Spleen (tissue), 11 donors: ENCODE measurements at regions not wholly inside any gene's neighbourhood (a gene's known extent, or its start where the extent isn't known, plus 50 kb on each side); places are given as distances from the start of the nearest gene placed in this dataset.

Source experiments
- DNase-seq: peaks from one replicate; pipeline ENCODE4 v3.0.0-alpha.2; 2020
- H3K27ac ChIP-seq, 8 donors: fragments of 200-600 bp; sonication (generic) in 7 of 8; 1 replicate in 4 of 8; 2 replicates in 4 of 8; pipeline versions ENCODE4 v1.5.0 to v1.8.0; 2016 to 2021; ENCODE audit warnings: inconsistent platforms in 4 of 8, mild to moderate bottlenecking in 4 of 8, moderate library complexity in 1 of 8
- H3K27me3 ChIP-seq, 7 donors: fragments of 200-600 bp; sonication (generic) in 6 of 7; replicated peaks in 1 of 7; 1 replicate in 4 of 7; 2 replicates in 3 of 7; pipeline versions ENCODE4 v1.5.0 to v1.8.0; 2016 to 2021; ENCODE audit warnings: inconsistent platforms in 3 of 7, mild to moderate bottlenecking in 1 of 7
- H3K36me3 ChIP-seq, 6 donors: fragments of 200-600 bp; sonication (generic) in 5 of 6; 1 replicate in 4 of 6; 2 replicates in 2 of 6; pipeline versions ENCODE4 v1.5.0 to v1.8.0; 2016 to 2021; ENCODE audit warnings: inconsistent platforms in 2 of 6
- H3K4me1 ChIP-seq, 6 donors: fragments of 200-600 bp; sonication (generic) in 5 of 6; 1 replicate in 3 of 6; 2 replicates in 3 of 6; pipeline versions ENCODE4 v1.5.0 to v1.8.0; 2016 to 2021; ENCODE audit warnings: inconsistent platforms in 3 of 6
- H3K4me3 ChIP-seq, 8 donors: fragments of 200-600 bp; sonication (generic) in 7 of 8; 1 replicate in 4 of 8; 2 replicates in 4 of 8; pipeline versions ENCODE4 v1.5.0 to v1.8.0; 2016 to 2021; ENCODE audit warnings: inconsistent platforms in 4 of 8, mild to moderate bottlenecking in 4 of 8, moderate library complexity in 2 of 8
- H3K9me3 ChIP-seq, 8 donors: fragments of 200-600 bp; sonication (generic) in 7 of 8; 1 replicate in 4 of 8; 2 replicates in 4 of 8; pipeline versions ENCODE4 v1.5.0 to v1.8.0; 2016 to 2021; ENCODE audit warnings: inconsistent platforms in 4 of 8
- POLR2A ChIP-seq, 3 donors: fragments of 450-650 bp; IDR thresholded peaks; one replicate each; pipeline ENCODE4 v1.5.1; 2017; ENCODE audit warnings: antibody characterized with exemption in 3 of 3, mild to moderate bottlenecking in 1 of 3
- POLR2AphosphoS5 ChIP-seq, 3 donors: sonication (generic); formaldehyde crosslinking; IDR thresholded peaks; one replicate each; pipeline ENCODE4 v1.5.1; 2017; ENCODE audit warnings: antibody characterized with exemption in 3 of 3
- WGBS, 5 donors: extraction: QIAGEN DNeasy Blood & Tissue Kit in 3 of 5; methylation state at CpG; one replicate each; pipeline versions ENCODE4 v1.1.5 to v1.1.7; 2013 to 2018; 5-methylcytosine and 5-hydroxymethylcytosine counted together
- intact Hi-C: fragments of 100-400 bp; cut with DNase I; formaldehyde crosslinking; loops from one replicate; pipeline ENCODE4 v1.15.0; 2023; ENCODE audit warnings: low total_unique reads
- TF ChIP-seq, protein P1 (sequence below), 11 experiments: fragments of 200-600 bp in 7 of 11; fragments of 450-650 bp in 4 of 11; sonication (generic) in 4 of 11; IDR thresholded peaks in 8 of 11; conservative IDR thresholded peaks in 3 of 11; 1 replicate in 7 of 11; 2 replicates in 4 of 11; pipeline versions ENCODE4 v1.4.0 to v1.8.0; 2016 to 2021; ENCODE audit warnings: antibody characterized with exemption in 11 of 11, inconsistent platforms in 4 of 11, mild to moderate bottlenecking in 1 of 11
- donor health status: healthy with polysubstance abuse.
- donor health status: DM: no; HTN: no; CAD: no; lungs with moderate emphysema.
- donor health status: DM: no; HTN: no; CAD: no.
- donor health status: Bipolar disorder and iron deficiency.
- donor health status: healthy.
- donor health status: DM: no; HTN: no; CAD: no.
- donor health status: DM: yes; HTN: yes; CAD: no.

DNA sequence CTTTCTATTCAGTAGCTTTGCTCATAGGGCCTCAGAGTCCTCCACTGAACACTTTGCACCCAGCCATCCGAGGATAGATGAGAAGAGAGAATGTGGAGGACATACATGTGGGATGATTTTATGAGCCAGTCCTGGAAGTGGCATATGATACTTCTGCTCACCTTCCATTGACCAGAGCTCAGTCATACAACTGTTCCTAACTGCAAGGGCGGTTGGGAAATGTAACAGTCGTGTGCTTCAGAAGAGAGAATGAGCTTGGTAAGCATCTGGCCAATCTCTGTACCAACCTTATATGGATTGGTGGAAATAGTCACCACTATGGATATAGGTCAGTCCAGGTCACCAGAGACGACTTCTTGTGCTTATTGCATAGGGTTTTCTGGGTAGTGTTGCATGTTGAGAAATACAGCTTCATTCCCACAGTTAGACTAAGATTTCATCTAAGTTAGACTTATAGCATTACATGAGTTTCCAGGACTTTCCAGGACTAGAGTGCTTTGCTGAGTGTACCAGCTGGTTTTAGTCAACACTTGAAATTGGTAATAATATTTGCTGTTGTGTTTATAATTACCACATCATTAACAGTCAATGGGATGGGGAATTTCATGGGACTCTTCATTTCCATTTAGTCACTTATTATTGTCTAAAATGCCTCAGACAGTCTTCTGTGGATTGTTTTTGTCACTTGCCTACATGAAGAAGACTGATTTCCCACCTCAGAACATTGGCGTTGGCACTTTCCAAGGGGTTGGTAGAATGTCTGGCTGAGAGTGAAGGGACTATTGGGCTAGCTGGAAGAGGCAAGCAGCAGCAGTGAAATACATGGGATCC lies 214.5 kb upstream of the ROPN1 start:
- H3K4me3 ChIP-seq: no peak overlapping the region
- TF ChIP-seq POLR2AphosphoS5 (IDR thresholded peaks at IDR 0.05): no peak
- TF ChIP-seq POLR2A (IDR thresholded peaks at IDR 0.05): no peak
- TF ChIP-seq, protein P1, sequence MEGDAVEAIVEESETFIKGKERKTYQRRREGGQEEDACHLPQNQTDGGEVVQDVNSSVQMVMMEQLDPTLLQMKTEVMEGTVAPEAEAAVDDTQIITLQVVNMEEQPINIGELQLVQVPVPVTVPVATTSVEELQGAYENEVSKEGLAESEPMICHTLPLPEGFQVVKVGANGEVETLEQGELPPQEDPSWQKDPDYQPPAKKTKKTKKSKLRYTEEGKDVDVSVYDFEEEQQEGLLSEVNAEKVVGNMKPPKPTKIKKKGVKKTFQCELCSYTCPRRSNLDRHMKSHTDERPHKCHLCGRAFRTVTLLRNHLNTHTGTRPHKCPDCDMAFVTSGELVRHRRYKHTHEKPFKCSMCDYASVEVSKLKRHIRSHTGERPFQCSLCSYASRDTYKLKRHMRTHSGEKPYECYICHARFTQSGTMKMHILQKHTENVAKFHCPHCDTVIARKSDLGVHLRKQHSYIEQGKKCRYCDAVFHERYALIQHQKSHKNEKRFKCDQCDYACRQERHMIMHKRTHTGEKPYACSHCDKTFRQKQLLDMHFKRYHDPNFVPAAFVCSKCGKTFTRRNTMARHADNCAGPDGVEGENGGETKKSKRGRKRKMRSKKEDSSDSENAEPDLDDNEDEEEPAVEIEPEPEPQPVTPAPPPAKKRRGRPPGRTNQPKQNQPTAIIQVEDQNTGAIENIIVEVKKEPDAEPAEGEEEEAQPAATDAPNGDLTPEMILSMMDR (IDR thresholded peaks at IDR 0.05 in 8 of 11, conservative IDR thresholded peaks at IDR 0.05 in 3 of 11): no peak
- intact Hi-C loops: no loop called here
- no peaks in the 10 kb centered on the region for H3K36me3 ChIP-seq
- H3K27me3 ChIP-seq: no peaks in the 10 kb centered on the region
- WGBS, 5 donors: 76 to 89% (median 82%) methylated on average over 5 of the region's 5 CpGs
- H3K27ac ChIP-seq: no peak overlapping the region
- H3K9me3 ChIP-seq: no peaks in the 10 kb centered on the region
- H3K4me1 ChIP-seq: peaks cover 0 to 30% (median 7%) of the 10 kb centered on the region in 6 donors
- DNase-seq: no peak

DNA sequence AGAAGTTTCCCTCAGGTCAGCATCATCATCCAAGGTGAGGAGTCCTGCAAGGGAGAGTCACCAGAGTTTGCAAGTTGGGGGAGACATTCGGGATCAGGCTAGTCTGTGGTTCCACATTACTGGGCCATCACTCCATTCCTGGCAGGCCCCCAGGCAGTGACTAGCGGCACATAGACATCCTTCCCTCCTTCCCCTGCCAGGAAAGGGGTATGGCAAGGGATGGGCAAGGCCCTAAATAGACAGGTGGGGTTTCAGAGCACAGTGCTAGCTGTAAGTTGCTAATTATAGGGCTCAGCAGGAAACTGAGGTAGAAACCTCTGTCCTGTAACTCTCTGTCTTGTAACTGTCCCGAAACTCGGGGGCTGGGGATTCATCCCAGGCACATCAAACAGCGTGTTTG lies 215.2 kb upstream of the ROPN1 start:
- intact Hi-C loops: no loop called here
- 74 to 90% (median 84%) methylated on average over 5 of the region's 5 CpGs for WGBS, 5 donors
- H3K36me3 ChIP-seq: no peaks in the 10 kb centered on the region
- no peak for DNase-seq
- H3K9me3 ChIP-seq: no peaks in the 10 kb centered on the region
- H3K27ac ChIP-seq: peak overlapping the region in 1 of 8 donors; percentile 61
- no peaks in the 10 kb centered on the region for H3K27me3 ChIP-seq
- H3K4me1 ChIP-seq: peaks cover 0 to 24% (median 4%) of the 10 kb centered on the region in 6 donors
- TF ChIP-seq POLR2AphosphoS5 (IDR thresholded peaks at IDR 0.05) (no peak), POLR2A (IDR thresholded peaks at IDR 0.05) (no peak)
- TF ChIP-seq, protein P1 (IDR thresholded peaks at IDR 0.05 in 8 of 11, conservative IDR thresholded peaks at IDR 0.05 in 3 of 11): no peak
- H3K4me3 ChIP-seq: no peak overlapping the region

DNA sequence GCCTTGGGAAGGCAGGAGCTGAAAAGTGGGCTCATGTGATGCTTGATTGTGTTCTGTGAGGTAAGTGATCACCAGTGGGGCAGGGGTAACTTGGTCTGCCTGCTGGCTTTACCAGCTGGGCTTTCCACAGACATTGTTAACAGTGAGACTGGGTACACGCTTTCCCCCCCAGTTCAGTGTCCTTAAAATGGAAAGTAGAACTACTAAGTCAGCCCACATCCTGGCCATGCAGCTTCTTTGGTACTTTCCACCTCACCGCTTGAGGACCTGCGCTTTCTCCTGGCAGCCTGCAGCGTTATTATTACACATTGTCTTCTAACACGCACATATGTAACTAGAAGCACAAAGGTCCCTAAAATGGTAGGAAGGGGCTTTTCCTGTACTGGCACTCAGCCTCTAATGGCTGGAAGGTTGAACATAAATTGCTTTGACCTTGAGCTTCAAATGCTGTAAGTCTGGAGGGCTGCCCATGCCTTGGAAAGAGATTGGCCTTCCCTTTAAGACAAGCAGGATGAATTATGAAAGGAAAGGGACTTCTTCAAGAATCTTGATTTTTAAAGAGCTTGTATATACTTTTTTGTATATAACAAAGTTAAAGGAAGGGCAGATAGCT lies 216.1 kb upstream of the ROPN1 start:
- Histone ChIP-seq H3K27me3 (no peaks in the 10 kb centered on the region), H3K4me1 (peaks cover 0 to 15% (median 3%) of the 10 kb centered on the region in 6 donors), H3K9me3 (no peaks in the 10 kb centered on the region), H3K27ac (peak overlapping the region in 4 of 8 donors; percentile 10 to 61 (median 28)), H3K4me3 (no peak overlapping the region), H3K36me3 (no peaks in the 10 kb centered on the region)
- intact Hi-C loops: no loop called here
- DNase-seq: no peak
- TF ChIP-seq POLR2A (IDR thresholded peaks at IDR 0.05) (no peak), POLR2AphosphoS5 (IDR thresholded peaks at IDR 0.05) (peak in 1 of 3 donors; percentile 19)
- TF ChIP-seq, protein P1 (IDR thresholded peaks at IDR 0.05 in 8 of 11, conservative IDR thresholded peaks at IDR 0.05 in 3 of 11): no peak
- WGBS, 5 donors: 47 to 58% (median 56%) methylated on average over 5 of the region's 5 CpGs

DNA sequence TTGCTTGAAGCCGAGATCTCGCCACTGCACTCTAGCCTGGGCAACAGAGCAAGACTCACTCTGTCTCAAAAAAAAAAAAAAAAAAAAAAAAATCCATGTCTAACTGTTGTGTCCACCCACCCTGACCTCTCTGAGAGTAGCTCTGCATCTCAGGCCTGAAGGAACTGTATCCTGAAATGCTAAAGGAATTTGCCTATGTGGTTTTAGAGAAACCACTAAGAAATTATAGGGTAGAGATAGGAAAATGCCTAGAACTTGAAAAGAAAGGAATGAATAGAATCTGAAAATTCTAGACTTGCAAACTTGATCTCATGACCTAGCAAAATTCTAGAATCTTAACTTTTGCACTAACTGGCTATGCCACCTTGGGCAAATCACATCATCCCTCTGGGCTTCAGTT lies 217.5 kb upstream of the ROPN1 start:
- intact Hi-C loops: no loop called here

More for the DNA sequence above, 217.5 kb upstream of the ROPN1 start:
- H3K4me3 ChIP-seq: no peak overlapping the region
- 85 to 100% (median 96%) methylated on average over 2 of the region's 2 CpGs for WGBS, 5 donors
- TF ChIP-seq, protein P1 (IDR thresholded peaks at IDR 0.05 in 8 of 11, conservative IDR thresholded peaks at IDR 0.05 in 3 of 11): no peak
- TF ChIP-seq POLR2A (IDR thresholded peaks at IDR 0.05) (no peak), POLR2AphosphoS5 (IDR thresholded peaks at IDR 0.05) (no peak)
- H3K36me3 ChIP-seq: no peaks in the 10 kb centered on the region
- peaks cover 0 to 12% (median 2%) of the 10 kb centered on the region in 6 donors for H3K4me1 ChIP-seq
- no peak overlapping the region for H3K27ac ChIP-seq
- DNase-seq: no peak
- H3K27me3 ChIP-seq: no peaks in the 10 kb centered on the region
- H3K9me3 ChIP-seq: no peaks in the 10 kb centered on the region
